Prostate gland (tissue), 2 donors: ENCODE measurements at regions not wholly inside any gene's neighbourhood (a gene's known extent, or its start where the extent isn't known, plus 50 kb on each side); places are given as distances from the start of the nearest gene placed in this dataset.

Experiments
- DNase-seq: peaks from one replicate; pipeline ENCODE4 v3.0.0-alpha.2; 2019; ENCODE audit warnings: low spot score
- H3K27ac ChIP-seq, 2 donors: fragments of 200-600 bp; sonication (generic); 2 replicates each; pipeline ENCODE4 v1.5.1; 2017 to 2019
- H3K27me3 ChIP-seq: fragments of 200-600 bp; sonication (generic); replicated peaks from 2 replicates; pipeline ENCODE4 v1.5.1; 2019; ENCODE audit not compliant: insufficient read depth
- H3K36me3 ChIP-seq, 2 donors: fragments of 200-600 bp; sonication (generic); 1 replicate in 1 of 2; 2 replicates in 1 of 2; pipeline versions ENCODE4 v1.5.1 to v1.8.1; 2017 to 2019
- H3K4me1 ChIP-seq: fragments of 200-600 bp; sonication (generic); replicated peaks from 2 replicates; pipeline ENCODE4 v1.5.1; 2019
- H3K4me3 ChIP-seq, 2 donors: fragments of 200-600 bp; sonication (generic); 2 replicates each; pipeline ENCODE4 v1.5.1; 2017 to 2019
- H3K9me3 ChIP-seq: fragments of 200-600 bp; sonication (generic); 2 replicates; pipeline ENCODE4 v1.5.1; 2017
- CTCF ChIP-seq, 4 experiments: fragments of 200-600 bp in 2 of 4; fragments of 450-650 bp in 2 of 4; sonication (generic) in 2 of 4; IDR thresholded peaks; 1 replicate in 3 of 4; 2 replicates in 1 of 4; pipeline ENCODE4 v1.5.1; 2016 to 2019; ENCODE audit warnings: antibody characterized with exemption in 4 of 4, mild to moderate bottlenecking in 2 of 4, moderate library complexity in 2 of 4
- POLR2A ChIP-seq: fragments of 450-650 bp; IDR thresholded peaks from one replicate; pipeline ENCODE4 v1.6.1; 2016; ENCODE audit warnings: antibody characterized with exemption, mild to moderate bottlenecking
- POLR2AphosphoS5 ChIP-seq: sonication (generic); formaldehyde crosslinking; IDR thresholded peaks from one replicate; pipeline ENCODE4 v1.6.1; 2017; ENCODE audit warnings: antibody characterized with exemption
- WGBS: methylation state at CpG from one replicate; pipeline ENCODE4 v1.1.5; 2018; 5-methylcytosine and 5-hydroxymethylcytosine counted together
- intact Hi-C: fragments of 100-400 bp; cut with DNase I; formaldehyde crosslinking; loops from one replicate; pipeline ENCODE4 v1.14.2; 2022

GRCh38 chrX:116667346-116668134 lies 204.8 kb upstream of the CT83 start:
- Histone ChIP-seq H3K4me1 (no peaks in the 10 kb centered on the region), H3K4me3 (no peak overlapping the region), H3K36me3 (no peaks in the 10 kb centered on the region), H3K27ac (no peak overlapping the region), H3K9me3 (no peaks in the 10 kb centered on the region), H3K27me3 (no peaks in the 10 kb centered on the region)
- no peak for DNase-seq
- 39% methylated on average over 8 of the region's 8 CpGs for WGBS
- TF ChIP-seq POLR2AphosphoS5 = no peak
- TF ChIP-seq CTCF (IDR thresholded peaks at IDR 0.05) = no peak
- no peak for TF ChIP-seq POLR2A
- intact Hi-C loops = no loop called here

GRCh38 chrX:116657071-116657470 lies 194.3 kb upstream of the CT83 start:
- H3K4me3 ChIP-seq = no peak overlapping the region
- no peak for DNase-seq
- no peaks in the 10 kb centered on the region for H3K27me3 ChIP-seq
- no peak for TF ChIP-seq CTCF (IDR thresholded peaks at IDR 0.05)
- TF ChIP-seq POLR2A = no peak
- intact Hi-C loops = no loop called here
- H3K27ac ChIP-seq = no peak overlapping the region
- no peaks in the 10 kb centered on the region for H3K36me3 ChIP-seq
- no peaks in the 10 kb centered on the region for H3K9me3 ChIP-seq
- H3K4me1 ChIP-seq = no peaks in the 10 kb centered on the region

- H3K27ac ChIP-seq = no peak overlapping the region
- TF ChIP-seq POLR2AphosphoS5 = no peak
- TF ChIP-seq CTCF (IDR thresholded peaks at IDR 0.05) = no peak
- TF ChIP-seq POLR2A = no peak
- no peak overlapping the region for H3K4me3 ChIP-seq
- H3K4me1 ChIP-seq = no peaks in the 10 kb centered on the region
- no peaks in the 10 kb centered on the region for H3K27me3 ChIP-seq
- H3K36me3 ChIP-seq = no peaks in the 10 kb centered on the region
- intact Hi-C loops = no loop called here
- WGBS = no CpG with 5 or more reads among the region's 1 CpG
- no peak for DNase-seq
- no peaks in the 10 kb centered on the region for H3K9me3 ChIP-seq
Observed at GRCh38 chrX:116628464-116628863, 165.7 kb upstream of the CT83 start.

- intact Hi-C loops = no loop called here
- WGBS = 54% methylated on average over 1 of the region's 1 CpG
- Histone ChIP-seq H3K27ac (no peak overlapping the region), H3K36me3 (no peaks in the 10 kb centered on the region), H3K4me3 (no peak overlapping the region), H3K4me1 (no peaks in the 10 kb centered on the region), H3K9me3 (no peaks in the 10 kb centered on the region), H3K27me3 (no peaks in the 10 kb centered on the region)
- DNase-seq = no peak
- no peak for TF ChIP-seq POLR2A
- TF ChIP-seq CTCF (IDR thresholded peaks at IDR 0.05) = no peak
- no peak for TF ChIP-seq POLR2AphosphoS5
Observed at GRCh38 chrX:116618546-116618945, 155.8 kb upstream of the CT83 start.

- WGBS = 0% methylated on average over 1 of the region's 1 CpG
- no peak overlapping the region for H3K27ac ChIP-seq
- H3K27me3 ChIP-seq = no peaks in the 10 kb centered on the region
- no peaks in the 10 kb centered on the region for H3K4me1 ChIP-seq
- no peak overlapping the region for H3K4me3 ChIP-seq
- DNase-seq = no peak
- H3K36me3 ChIP-seq = no peaks in the 10 kb centered on the region
- TF ChIP-seq POLR2A (no peak), POLR2AphosphoS5 (no peak), CTCF (IDR thresholded peaks at IDR 0.05) (no peak)
- no peaks in the 10 kb centered on the region for H3K9me3 ChIP-seq
- intact Hi-C loops = no loop called here
Observed at GRCh38 chrX:116607776-116608175, 145.0 kb upstream of the CT83 start.
